Common myeloid progenitor, CD34-positive (primary cell): ENCODE measurements at regions not wholly inside any gene's neighbourhood (a gene's known extent, or its start where the extent isn't known, plus 50 kb on each side); places are given as distances from the start of the nearest gene placed in this dataset.

Experiments
- CTCF ChIA-PET: fragments of 350-600 bp; sonication (Branson Sonifier 250); formaldehyde crosslinking; loops from one replicate; lab custom pipeline; 2021; ENCODE audit warnings: antibody characterized with exemption; lab: Charles Lee
- POLR2A ChIA-PET: fragments of 350-600 bp; sonication (Branson Sonifier 250); formaldehyde crosslinking; loops from one replicate; lab custom pipeline; 2021; ENCODE audit warnings: antibody characterized with exemption; lab: Charles Lee
- DNase-seq, 3 donors: peaks; one replicate each; pipeline versions ENCODE4 v3.0.0 to v3.0.0-alpha.2; 2013
- H3K27ac ChIP-seq, 2 experiments: 1 replicate in 1 of 2; 2 replicates in 1 of 2; pipeline ENCODE4 v1.7.0; 2013; ENCODE audit warnings: inconsistent platforms in 2 of 2, low read length in 2 of 2, mild to moderate bottlenecking in 2 of 2, low read depth in 1 of 2, moderate library complexity in 1 of 2; ENCODE audit not compliant: severe bottlenecking in 2 of 2, insufficient read depth in 1 of 2, poor library complexity in 1 of 2
- H3K27me3 ChIP-seq, 5 experiments: replicated peaks in 2 of 5; 1 replicate in 3 of 5; 2 replicates in 2 of 5; pipeline versions ENCODE4 v1.6.1 to v1.7.0; 2013; ENCODE audit warnings: low read length in 4 of 5, mild to moderate bottlenecking in 2 of 5, moderate library complexity in 2 of 5, inconsistent platforms in 1 of 5; ENCODE audit not compliant: insufficient read depth in 5 of 5, control insufficient read depth in 4 of 5
- H3K36me3 ChIP-seq, 4 experiments: 1 replicate in 2 of 4; 2 replicates in 2 of 4; pipeline versions ENCODE4 v1.6.1 to v1.7.0; 2013; ENCODE audit warnings: low read length in 3 of 4, control low read depth in 1 of 4, mild to moderate bottlenecking in 1 of 4; ENCODE audit not compliant: control insufficient read depth in 4 of 4, insufficient read depth in 4 of 4
- H3K4me1 ChIP-seq, 4 experiments: 1 replicate in 3 of 4; 2 replicates in 1 of 4; pipeline versions ENCODE4 v1.6.1 to v1.7.1; 2013; ENCODE audit warnings: low read length in 3 of 4, mild to moderate bottlenecking in 3 of 4, control low read depth in 1 of 4, inconsistent platforms in 1 of 4, moderate library complexity in 1 of 4; ENCODE audit not compliant: control insufficient read depth in 4 of 4, insufficient read depth in 4 of 4; ENCODE audit errors: control extremely low read depth in 1 of 4
- H3K4me3 ChIP-seq, 7 experiments: 1 replicate in 4 of 7; 2 replicates in 3 of 7; pipeline versions ENCODE4 v1.5.1 to v1.7.0; 2013; ENCODE audit warnings: mild to moderate bottlenecking in 7 of 7, low read length in 6 of 7, moderate library complexity in 6 of 7, inconsistent platforms in 2 of 7, low read depth in 2 of 7, control low read depth in 1 of 7; ENCODE audit not compliant: insufficient read depth in 4 of 7, control insufficient read depth in 1 of 7; ENCODE audit errors: extremely low read depth in 1 of 7
- H3K9me3 ChIP-seq, 5 experiments: 1 replicate in 4 of 5; 2 replicates in 1 of 5; pipeline versions ENCODE4 v1.6.1 to v1.7.1; 2013; ENCODE audit warnings: low read length in 4 of 5, mild to moderate bottlenecking in 2 of 5, inconsistent platforms in 1 of 5, low read depth in 1 of 5, moderate library complexity in 1 of 5; ENCODE audit not compliant: control insufficient read depth in 4 of 5, insufficient read depth in 2 of 5; ENCODE audit errors: control extremely low read depth in 1 of 5
- WGBS: methylation state at CpG from one replicate; pipeline ENCODE4 v1.1.5; 2013; ENCODE audit not compliant: insufficient coverage; 5-methylcytosine and 5-hydroxymethylcytosine counted together

DNA sequence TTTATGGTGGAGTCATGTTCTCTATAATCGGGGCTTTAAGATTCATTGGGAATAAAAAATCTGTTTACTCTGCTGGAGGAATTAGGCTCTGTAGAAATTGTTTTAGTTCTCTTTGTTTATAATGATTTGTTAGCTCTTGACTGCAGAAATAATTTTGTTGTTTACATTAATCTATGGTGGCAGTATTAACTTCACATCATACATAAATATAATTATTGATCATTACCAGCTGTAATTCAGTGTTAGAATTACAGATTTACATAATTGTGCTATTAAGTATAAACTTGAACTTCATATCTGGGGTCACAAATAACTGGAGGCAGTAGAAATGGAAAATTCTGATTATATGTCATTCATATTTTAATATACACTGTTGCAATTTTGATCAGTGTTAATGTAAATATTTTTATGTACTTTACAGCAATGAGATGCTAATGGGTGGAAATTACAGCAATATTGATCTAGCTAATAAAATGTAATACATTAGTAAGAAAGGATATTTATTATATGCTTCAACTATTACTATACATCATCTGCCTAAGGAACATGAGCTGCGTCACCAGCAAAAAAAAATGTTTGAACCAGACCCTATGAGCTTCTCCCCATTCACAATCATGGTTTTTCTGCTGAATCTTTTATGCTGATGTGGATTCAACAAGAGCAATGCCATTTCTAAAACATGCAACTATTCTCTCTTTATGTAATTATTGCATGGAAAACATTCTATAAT is 846.6 kb downstream of the NR2F1-AS1 start:
- whole genome bisulfite sequencing, result 100% methylated on average over 1 of the region's 2 CpGs
- ChIA-PET POLR2A (no interaction called here), CTCF (no interaction called here)
- no peaks in the 10 kb centered on the region for H3K4me1 ChIP-seq
- no peak overlapping the region for H3K4me3 ChIP-seq
- no peak for DNase-seq
- H3K9me3 ChIP-seq, result no peaks in the 10 kb centered on the region
- H3K36me3 ChIP-seq, result no peaks in the 10 kb centered on the region
- H3K27me3 ChIP-seq, result no peaks in the 10 kb centered on the region
- H3K27ac ChIP-seq, result no peak overlapping the region

DNA sequence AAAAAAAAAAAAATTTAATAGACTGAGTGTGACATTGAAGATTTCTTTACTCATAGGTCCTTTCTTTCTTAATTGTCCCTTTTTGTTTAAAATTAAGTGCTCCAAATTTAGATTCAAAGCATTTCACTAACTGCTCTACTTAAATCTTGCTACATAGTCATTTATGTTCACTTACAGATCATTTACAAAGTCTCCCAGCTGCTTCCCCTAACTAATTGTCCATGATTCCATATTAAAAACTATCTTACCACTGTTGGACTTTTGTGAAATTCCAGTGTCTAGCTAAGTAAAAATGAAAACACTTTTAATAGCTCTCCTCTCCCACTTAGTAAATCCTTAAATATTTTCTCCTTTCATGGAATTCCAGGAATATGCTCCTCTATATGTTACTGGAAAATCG is 850.5 kb downstream of the NR2F1-AS1 start:
- no peak for DNase-seq
- 100% methylated on average over 1 of the region's 1 CpG for WGBS
- CTCF ChIA-PET, result no interaction called here
- no peaks in the 10 kb centered on the region for H3K27me3 ChIP-seq
- no peaks in the 10 kb centered on the region for H3K9me3 ChIP-seq
- no peak overlapping the region for H3K27ac ChIP-seq
- no peaks in the 10 kb centered on the region for H3K36me3 ChIP-seq
- POLR2A ChIA-PET, result no interaction called here
- no peak overlapping the region for H3K4me3 ChIP-seq
- no peaks in the 10 kb centered on the region for H3K4me1 ChIP-seq

DNA sequence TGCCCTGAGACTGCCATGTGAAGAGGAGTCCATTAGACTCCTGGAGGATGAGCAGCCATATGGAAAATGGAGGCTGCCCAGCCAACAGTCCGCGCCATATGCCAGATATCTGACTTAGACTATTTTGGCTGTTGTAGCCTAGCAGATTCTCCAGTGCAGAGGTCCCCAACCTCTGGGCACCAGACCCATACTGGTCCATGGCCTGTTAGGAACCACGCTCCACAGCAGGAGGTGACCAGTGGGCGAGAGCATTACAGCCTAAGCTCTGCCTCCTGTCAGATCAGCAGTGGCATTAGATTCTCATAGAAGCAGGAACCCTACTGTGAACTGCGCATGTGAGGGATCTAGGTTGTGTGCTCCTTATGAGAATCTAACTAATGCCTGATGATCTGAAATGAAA is 851.9 kb downstream of the NR2F1-AS1 start:
- WGBS, result 93% methylated on average over 4 of the region's 5 CpGs

DNA sequence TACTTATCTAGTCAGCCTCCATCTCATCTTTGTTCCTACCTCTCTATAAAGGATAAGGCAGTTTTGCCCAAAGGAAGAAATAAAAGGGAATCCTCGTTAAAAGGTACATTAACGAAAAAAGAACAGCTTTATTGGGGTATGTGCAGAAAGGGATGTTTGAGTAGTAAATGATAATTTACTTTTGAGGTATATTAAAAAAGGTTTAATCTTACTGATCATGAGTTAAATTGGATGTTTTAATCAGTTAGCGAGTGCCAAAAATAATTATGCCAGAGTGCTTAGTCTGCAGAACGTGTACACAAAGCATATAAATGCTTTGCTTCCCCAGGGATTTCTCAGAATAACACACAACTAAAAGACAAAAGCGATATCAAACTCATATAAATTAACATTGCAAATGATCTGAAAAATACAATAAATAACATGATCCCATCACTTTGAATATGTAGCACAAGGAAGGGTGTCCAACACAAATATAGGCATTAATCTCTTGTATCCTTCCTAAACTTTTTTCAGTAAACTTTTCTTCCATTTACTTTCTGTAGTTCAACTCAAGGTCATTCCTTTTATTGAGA is 865.0 kb downstream of the NR2F1-AS1 start:
- H3K27ac ChIP-seq, result no peak overlapping the region
- H3K4me3 ChIP-seq, result no peak overlapping the region
- ChIA-PET CTCF (no interaction called here), POLR2A (no interaction called here)
- DNase-seq, result no peak
- 88% methylated on average over 3 of the region's 5 CpGs for WGBS
- no peaks in the 10 kb centered on the region for H3K36me3 ChIP-seq
- no peaks in the 10 kb centered on the region for H3K27me3 ChIP-seq
- H3K4me1 ChIP-seq, result no peaks in the 10 kb centered on the region
- H3K9me3 ChIP-seq, result no peaks in the 10 kb centered on the region

More for the DNA sequence above, 851.9 kb downstream of the NR2F1-AS1 start:
- ChIA-PET POLR2A (no interaction called here), CTCF (no interaction called here)
- no peak overlapping the region for H3K4me3 ChIP-seq
- H3K27ac ChIP-seq, result no peak overlapping the region
- no peaks in the 10 kb centered on the region for H3K4me1 ChIP-seq
- DNase-seq, result no peak
- H3K9me3 ChIP-seq, result no peaks in the 10 kb centered on the region
- no peaks in the 10 kb centered on the region for H3K36me3 ChIP-seq
- no peaks in the 10 kb centered on the region for H3K27me3 ChIP-seq

DNA sequence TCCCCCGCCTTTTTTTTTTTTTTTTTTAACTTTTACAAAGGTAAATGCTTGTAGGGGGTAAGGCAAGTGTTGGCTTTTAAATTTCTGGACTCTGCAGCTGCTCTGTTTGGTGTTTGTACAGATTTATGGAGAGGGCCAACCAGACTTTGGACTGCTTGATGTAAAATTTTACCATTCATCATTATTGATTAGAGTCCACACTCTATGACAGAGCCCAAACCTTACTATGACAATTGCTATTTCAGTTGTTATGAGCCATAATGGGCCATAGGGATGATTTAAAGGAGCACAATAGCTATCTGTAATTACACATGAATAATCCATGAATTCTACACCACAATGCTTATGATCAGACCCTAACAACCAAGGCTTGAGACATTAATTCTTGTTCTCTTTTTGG is 867.2 kb downstream of the NR2F1-AS1 start:
- WGBS, result no CpG with 5 or more reads among the region's 1 CpG
- DNase-seq, result no peak
- H3K27ac ChIP-seq, result no peak overlapping the region
- H3K4me3 ChIP-seq, result no peak overlapping the region
- H3K9me3 ChIP-seq, result no peaks in the 10 kb centered on the region
- H3K27me3 ChIP-seq, result no peaks in the 10 kb centered on the region
- no peaks in the 10 kb centered on the region for H3K4me1 ChIP-seq
- ChIA-PET POLR2A (no interaction called here), CTCF (no interaction called here)
- H3K36me3 ChIP-seq, result no peaks in the 10 kb centered on the region

DNA sequence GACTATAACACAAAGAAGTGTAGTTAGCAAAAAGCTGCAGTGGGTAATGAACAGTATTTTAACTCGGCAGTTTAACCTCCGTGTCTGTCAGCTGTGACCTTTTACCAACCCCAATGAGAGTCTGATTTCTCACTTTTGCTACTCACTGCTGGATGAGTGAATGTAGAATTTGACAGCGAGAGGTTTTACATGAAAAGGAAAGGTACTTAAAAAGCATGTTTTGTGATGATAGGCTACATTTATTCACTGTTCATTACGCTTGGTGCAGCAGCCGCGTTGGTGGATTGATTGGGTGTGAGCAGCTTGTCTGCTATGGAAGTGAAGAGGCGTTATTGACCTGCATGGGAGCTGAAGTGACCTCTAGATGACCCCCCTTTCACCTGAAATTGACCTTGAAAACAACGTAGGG is 867.7 kb downstream of the NR2F1-AS1 start:
- WGBS, result 77% methylated on average over 3 of the region's 8 CpGs
- ChIA-PET CTCF (no interaction called here), POLR2A (no interaction called here)
- no peaks in the 10 kb centered on the region for H3K36me3 ChIP-seq
- no peaks in the 10 kb centered on the region for H3K27me3 ChIP-seq
- H3K9me3 ChIP-seq, result no peaks in the 10 kb centered on the region
- no peak for DNase-seq
- H3K4me3 ChIP-seq, result no peak overlapping the region
- no peaks in the 10 kb centered on the region for H3K4me1 ChIP-seq
- H3K27ac ChIP-seq, result no peak overlapping the region

DNA sequence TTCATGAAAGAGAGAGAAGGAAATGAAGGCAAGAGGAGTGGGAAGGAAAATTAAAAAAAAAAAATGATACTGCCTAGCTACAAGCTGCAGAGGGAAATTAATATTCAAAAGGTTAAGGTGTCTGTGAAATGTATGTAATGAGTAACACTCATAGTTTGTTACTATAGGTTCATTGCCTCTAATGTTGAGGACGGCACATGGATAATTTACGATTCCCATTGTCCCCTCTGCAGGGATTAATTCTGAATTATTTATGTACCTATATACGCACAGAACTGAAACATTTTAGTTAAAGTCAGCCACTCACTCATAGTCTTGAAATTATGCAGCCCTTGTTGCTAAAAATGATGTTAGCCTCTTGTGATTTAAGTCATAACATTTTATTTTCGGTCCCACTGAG is 869.1 kb downstream of the NR2F1-AS1 start:
- CTCF ChIA-PET, result no interaction called here
- Histone ChIP-seq H3K9me3 (no peaks in the 10 kb centered on the region), H3K27ac (no peak overlapping the region), H3K4me3 (no peak overlapping the region), H3K4me1 (no peaks in the 10 kb centered on the region), H3K36me3 (no peaks in the 10 kb centered on the region), H3K27me3 (no peaks in the 10 kb centered on the region)
- WGBS, result 86% methylated on average over 1 of the region's 4 CpGs
- POLR2A ChIA-PET, result no interaction called here
- no peak for DNase-seq
